Kidney epithelial cell (primary cell): ENCODE measurements at regions not wholly inside any gene's neighbourhood (a gene's known extent, or its start where the extent isn't known, plus 50 kb on each side); places are given as distances from the start of the nearest gene placed in this dataset.

Source experiments
- DNase-seq: peaks from one replicate; pipeline ENCODE4 v3.0.0-alpha.2; 2010; ENCODE audit warnings: low read depth
- H3K27me3 ChIP-seq: 2 replicates; pipeline ENCODE4 v1.6.0; 2011; ENCODE audit warnings: low read length; ENCODE audit not compliant: control insufficient read depth, insufficient read depth
- H3K36me3 ChIP-seq: 2 replicates; pipeline ENCODE4 v1.5.1; 2011; ENCODE audit warnings: low read length; ENCODE audit not compliant: control insufficient read depth, insufficient read depth
- H3K4me3 ChIP-seq: 2 replicates; pipeline ENCODE4 v1.5.1; 2011; ENCODE audit warnings: low read depth, mild to moderate bottlenecking, control low read depth, low read length
- TF ChIP-seq, protein P1 (sequence below): IDR thresholded peaks from 2 replicates; pipeline ENCODE4 v1.5.1; 2011; ENCODE audit warnings: mild to moderate bottlenecking, moderate library complexity, low read length, control low read depth, inconsistent platforms; ENCODE audit not compliant: insufficient read depth, poor library complexity, severe bottlenecking

DNA sequence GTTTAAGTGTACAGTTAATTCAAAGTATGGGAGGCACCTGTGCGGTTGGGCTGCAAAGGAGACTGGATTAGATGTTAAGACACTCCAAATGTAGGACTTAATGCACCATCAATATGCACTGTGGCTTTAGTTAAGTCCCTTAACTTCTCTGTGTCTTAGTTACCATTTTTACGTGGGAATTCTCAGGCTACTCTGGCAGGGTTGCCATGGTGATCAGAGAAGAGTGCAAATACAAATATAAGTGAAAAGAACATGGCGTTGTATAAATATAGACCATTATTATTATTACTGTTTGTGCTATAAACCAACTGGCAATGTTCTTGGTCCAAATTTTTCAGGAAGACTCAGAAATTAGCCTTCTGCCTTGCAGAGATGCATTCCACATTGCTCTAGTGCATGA lies 595.6 kb downstream of the NPHP4 start:
- Histone ChIP-seq H3K27me3 (no peaks in the 10 kb centered on the region), H3K4me3 (no peak overlapping the region), H3K36me3 (no peaks in the 10 kb centered on the region)
- TF ChIP-seq, protein P1, sequence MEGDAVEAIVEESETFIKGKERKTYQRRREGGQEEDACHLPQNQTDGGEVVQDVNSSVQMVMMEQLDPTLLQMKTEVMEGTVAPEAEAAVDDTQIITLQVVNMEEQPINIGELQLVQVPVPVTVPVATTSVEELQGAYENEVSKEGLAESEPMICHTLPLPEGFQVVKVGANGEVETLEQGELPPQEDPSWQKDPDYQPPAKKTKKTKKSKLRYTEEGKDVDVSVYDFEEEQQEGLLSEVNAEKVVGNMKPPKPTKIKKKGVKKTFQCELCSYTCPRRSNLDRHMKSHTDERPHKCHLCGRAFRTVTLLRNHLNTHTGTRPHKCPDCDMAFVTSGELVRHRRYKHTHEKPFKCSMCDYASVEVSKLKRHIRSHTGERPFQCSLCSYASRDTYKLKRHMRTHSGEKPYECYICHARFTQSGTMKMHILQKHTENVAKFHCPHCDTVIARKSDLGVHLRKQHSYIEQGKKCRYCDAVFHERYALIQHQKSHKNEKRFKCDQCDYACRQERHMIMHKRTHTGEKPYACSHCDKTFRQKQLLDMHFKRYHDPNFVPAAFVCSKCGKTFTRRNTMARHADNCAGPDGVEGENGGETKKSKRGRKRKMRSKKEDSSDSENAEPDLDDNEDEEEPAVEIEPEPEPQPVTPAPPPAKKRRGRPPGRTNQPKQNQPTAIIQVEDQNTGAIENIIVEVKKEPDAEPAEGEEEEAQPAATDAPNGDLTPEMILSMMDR, result no peak
- no peak for DNase-seq

DNA sequence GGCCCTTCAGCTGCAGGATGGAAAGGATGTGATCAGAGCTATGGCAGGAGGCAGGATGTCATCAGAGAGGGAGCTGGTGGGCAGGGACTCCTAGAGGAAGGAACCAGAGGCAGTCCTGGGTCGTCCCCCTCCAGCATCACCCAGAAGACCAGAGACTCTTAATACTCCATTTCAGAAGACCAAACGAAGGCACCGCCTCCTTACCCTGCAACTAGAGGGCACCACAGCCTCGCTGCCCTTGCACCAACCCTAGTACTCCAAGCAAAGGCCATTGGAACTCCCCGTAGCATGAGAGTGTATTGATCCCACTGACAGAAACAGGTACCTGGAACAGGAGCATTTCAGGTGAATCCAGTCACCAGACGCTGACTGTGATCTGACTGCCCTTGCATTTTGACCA lies 598.1 kb downstream of the NPHP4 start:
- Histone ChIP-seq H3K4me3 (no peak overlapping the region), H3K36me3 (no peaks in the 10 kb centered on the region), H3K27me3 (no peaks in the 10 kb centered on the region)
- TF ChIP-seq, protein P1, result no peak
- DNase-seq, result no peak

DNA sequence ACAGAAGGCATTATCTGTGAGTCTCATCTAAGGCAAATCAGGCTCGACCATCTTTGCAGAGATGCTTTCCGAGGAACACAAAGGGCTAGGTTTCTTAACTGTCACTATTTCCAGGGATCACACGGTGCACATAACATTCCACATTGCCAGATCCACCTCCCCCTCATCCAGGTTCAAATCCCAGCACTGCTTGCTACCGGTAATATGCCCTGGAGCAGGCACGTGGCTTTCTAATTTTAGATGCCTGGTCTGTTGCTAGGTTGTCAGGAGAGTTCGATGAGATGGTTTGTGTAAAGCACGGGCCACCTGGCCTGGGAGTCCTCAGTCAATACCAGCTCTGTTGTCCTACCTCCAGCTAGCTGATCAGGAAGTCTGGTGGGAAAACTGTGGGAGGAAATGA lies 598.6 kb downstream of the NPHP4 start:
- TF ChIP-seq, protein P1, result no peak
- Histone ChIP-seq H3K27me3 (no peaks in the 10 kb centered on the region), H3K4me3 (no peak overlapping the region), H3K36me3 (no peaks in the 10 kb centered on the region)
- no peak for DNase-seq

DNA sequence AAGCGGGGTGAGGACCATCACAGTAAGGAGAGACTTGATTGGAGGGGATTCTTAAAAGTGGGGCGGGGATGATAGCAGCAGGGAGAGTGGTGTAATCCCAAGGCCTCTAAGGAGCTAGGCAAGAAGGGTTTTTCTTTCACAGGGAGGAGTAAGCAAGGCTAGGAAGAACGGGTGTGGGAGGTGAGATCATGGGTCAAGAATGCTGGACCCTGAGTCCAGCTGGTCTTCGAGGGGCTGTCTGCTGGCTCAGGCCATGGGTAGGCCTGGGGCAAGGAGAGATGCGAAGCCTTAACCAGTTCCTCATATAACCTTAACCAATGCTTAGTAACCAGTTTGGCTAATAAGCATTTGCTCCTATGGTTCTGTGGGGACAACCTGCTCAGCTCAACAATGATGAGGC lies 599.1 kb downstream of the NPHP4 start:
- H3K27me3 ChIP-seq, result no peaks in the 10 kb centered on the region
- no peaks in the 10 kb centered on the region for H3K36me3 ChIP-seq
- H3K4me3 ChIP-seq, result no peak overlapping the region
- DNase-seq, result no peak
- TF ChIP-seq, protein P1, result no peak

DNA sequence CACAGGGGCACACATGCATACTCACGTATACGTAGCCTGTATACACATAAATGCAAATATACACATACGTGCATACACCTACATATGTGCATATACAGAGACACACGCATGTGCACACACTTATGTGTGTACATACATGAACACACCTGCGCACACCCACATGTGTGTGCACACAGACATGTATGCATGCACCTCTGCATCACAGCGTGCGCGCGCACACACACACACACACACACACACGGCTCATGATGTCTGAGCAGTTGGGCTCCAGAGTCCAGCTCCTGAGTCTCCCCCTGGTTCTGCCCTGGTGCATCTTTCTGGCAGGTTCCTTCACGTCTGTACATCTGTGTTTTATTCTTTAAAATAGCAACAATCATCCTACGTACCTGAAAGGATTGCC lies 600.5 kb downstream of the NPHP4 start:
- no peaks in the 10 kb centered on the region for H3K36me3 ChIP-seq
- no peak overlapping the region for H3K4me3 ChIP-seq
- no peak for DNase-seq
- TF ChIP-seq, protein P1, result no peak
- no peaks in the 10 kb centered on the region for H3K27me3 ChIP-seq

DNA sequence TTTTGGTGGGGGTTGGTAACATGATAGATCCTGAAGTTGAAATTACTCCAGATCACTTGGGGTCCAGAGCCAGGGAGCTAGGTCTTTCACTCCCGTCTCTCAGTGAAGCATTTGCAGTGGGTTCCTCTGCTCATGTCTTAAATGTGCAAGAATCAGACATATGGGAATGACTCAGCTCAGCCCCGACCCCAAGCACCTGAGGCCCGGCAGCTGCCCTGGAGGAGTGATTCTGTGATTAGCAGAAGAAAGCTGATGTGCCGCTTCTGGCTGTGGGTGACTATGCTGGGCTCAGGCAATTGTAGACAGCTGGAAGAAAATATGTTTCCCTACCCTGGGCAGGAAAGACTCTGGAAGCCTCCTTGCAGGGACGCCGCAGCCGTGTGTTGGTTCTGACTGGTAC lies 601.7 kb downstream of the NPHP4 start:
- TF ChIP-seq, protein P1, result no peak
- no peak for DNase-seq
- H3K4me3 ChIP-seq, result no peak overlapping the region
- H3K36me3 ChIP-seq, result no peaks in the 10 kb centered on the region
- H3K27me3 ChIP-seq, result no peaks in the 10 kb centered on the region
